ENCODE measurements at regions not wholly inside any gene's neighbourhood (a gene's known extent, or its start where the extent isn't known, plus 50 kb on each side); places are given as distances from the start of the nearest gene placed in this dataset.

- ChIA-PET POLR2A (no interaction called here), CTCF (no interaction called here)
- TF ChIP-seq CTCF (IDR thresholded peaks at IDR 0.05; ENCODE audit: insufficient read depth, low read length, missing control alignments): no peak
- no peak overlapping the region for H3K4me3 ChIP-seq (ENCODE audit: low read depth, low read length)
- no peak for DNase-seq (ENCODE audit: low read depth, low spot score)
Measured at GRCh38 chrX:20506739-20507138, 240.0 kb upstream of the RPS6KA3 start.

- POLR2A ChIA-PET: no interaction called here
- CTCF ChIA-PET: no interaction called here
- H3K4me3 ChIP-seq (ENCODE audit: low read depth, low read length): no peak overlapping the region
- DNase-seq (ENCODE audit: low read depth, low spot score): no peak
- no peak for TF ChIP-seq CTCF (IDR thresholded peaks at IDR 0.05; ENCODE audit: insufficient read depth, low read length, missing control alignments)
Measured at GRCh38 chrX:20500949-20501348, 234.2 kb upstream of the RPS6KA3 start.

GRCh38 chrX:20500171-20500865, 233.6 kb upstream of the RPS6KA3 start:
- ChIA-PET POLR2A (no interaction called here), CTCF (interaction anchor here (0.9 kb wide), 1 partner anchor 27 kb away, joined by 3 read pairs; no protein-coding TSS in a partner anchor)
- H3K4me3 ChIP-seq (ENCODE audit: low read depth, low read length): no peak overlapping the region
- DNase-seq (ENCODE audit: low read depth, low spot score): no peak
- TF ChIP-seq CTCF (IDR thresholded peaks at IDR 0.05; ENCODE audit: insufficient read depth, low read length, missing control alignments): no peak

GRCh38 chrX:20499763-20500162, 233.1 kb upstream of the RPS6KA3 start:
- TF ChIP-seq CTCF (IDR thresholded peaks at IDR 0.05; ENCODE audit: insufficient read depth, low read length, missing control alignments): no peak
- POLR2A ChIA-PET: no interaction called here
- CTCF ChIA-PET: interaction anchor here (0.9 kb wide), 1 partner anchor 28 kb away, joined by 3 read pairs; no protein-coding TSS in a partner anchor

GRCh38 chrX:20498851-20499635, 232.3 kb upstream of the RPS6KA3 start:
- CTCF ChIA-PET: interaction anchor here (0.9 kb wide), 1 partner anchor 29 kb away, joined by 3 read pairs; no protein-coding TSS in a partner anchor
- POLR2A ChIA-PET: no interaction called here
- DNase-seq (ENCODE audit: low read depth, low spot score): no peak
- no peak for TF ChIP-seq CTCF (IDR thresholded peaks at IDR 0.05; ENCODE audit: insufficient read depth, low read length, missing control alignments)
- no peak overlapping the region for H3K4me3 ChIP-seq (ENCODE audit: low read depth, low read length)

More at GRCh38 chrX:20499763-20500162, 233.1 kb upstream of the RPS6KA3 start:
- H3K4me3 ChIP-seq (ENCODE audit: low read depth, low read length): no peak overlapping the region
- no peak for DNase-seq (ENCODE audit: low read depth, low spot score)

GRCh38 chrX:20495575-20495974, 228.9 kb upstream of the RPS6KA3 start:
- ChIA-PET CTCF (no interaction called here), POLR2A (no interaction called here)
- no peak for DNase-seq (ENCODE audit: low read depth, low spot score)
- no peak overlapping the region for H3K4me3 ChIP-seq (ENCODE audit: low read depth, low read length)
- no peak for TF ChIP-seq CTCF (IDR thresholded peaks at IDR 0.05; ENCODE audit: insufficient read depth, low read length, missing control alignments)
